ENCODE measurements at regions not wholly inside any gene's neighbourhood (a gene's known extent, or its start where the extent isn't known, plus 50 kb on each side); places are given as distances from the start of the nearest gene placed in this dataset.

DNA sequence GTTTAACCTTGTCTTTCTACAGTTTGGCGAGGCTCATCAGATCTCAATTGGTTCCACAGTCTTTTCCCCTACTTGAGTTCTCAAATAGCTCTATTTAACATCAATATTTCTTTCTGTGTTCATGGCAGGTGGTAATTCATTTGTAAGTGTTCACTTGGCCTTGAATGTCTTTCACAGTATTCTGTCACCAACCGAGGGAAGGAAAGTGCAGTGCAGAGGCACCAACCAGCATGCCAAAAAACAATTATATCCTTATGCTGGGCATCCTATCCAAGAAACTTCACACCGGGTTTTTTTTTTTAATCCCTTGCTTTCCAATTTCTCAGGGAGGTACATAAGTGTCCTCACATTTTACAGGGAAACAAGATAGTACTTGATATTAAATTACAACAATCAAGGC, 55.0 kb upstream of the ZC3H12C start:
- TF ChIP-seq, protein P1, sequence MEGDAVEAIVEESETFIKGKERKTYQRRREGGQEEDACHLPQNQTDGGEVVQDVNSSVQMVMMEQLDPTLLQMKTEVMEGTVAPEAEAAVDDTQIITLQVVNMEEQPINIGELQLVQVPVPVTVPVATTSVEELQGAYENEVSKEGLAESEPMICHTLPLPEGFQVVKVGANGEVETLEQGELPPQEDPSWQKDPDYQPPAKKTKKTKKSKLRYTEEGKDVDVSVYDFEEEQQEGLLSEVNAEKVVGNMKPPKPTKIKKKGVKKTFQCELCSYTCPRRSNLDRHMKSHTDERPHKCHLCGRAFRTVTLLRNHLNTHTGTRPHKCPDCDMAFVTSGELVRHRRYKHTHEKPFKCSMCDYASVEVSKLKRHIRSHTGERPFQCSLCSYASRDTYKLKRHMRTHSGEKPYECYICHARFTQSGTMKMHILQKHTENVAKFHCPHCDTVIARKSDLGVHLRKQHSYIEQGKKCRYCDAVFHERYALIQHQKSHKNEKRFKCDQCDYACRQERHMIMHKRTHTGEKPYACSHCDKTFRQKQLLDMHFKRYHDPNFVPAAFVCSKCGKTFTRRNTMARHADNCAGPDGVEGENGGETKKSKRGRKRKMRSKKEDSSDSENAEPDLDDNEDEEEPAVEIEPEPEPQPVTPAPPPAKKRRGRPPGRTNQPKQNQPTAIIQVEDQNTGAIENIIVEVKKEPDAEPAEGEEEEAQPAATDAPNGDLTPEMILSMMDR (optimal IDR thresholded peaks at IDR 0.05 in 1 of 3, IDR thresholded peaks at IDR 0.05 in 1 of 3, conservative IDR thresholded peaks at IDR 0.05 in 1 of 3; ENCODE audit: extremely low read depth in 1 of 3, insufficient read depth in 2 of 3, low read length in 3 of 3): no peak
- no peak for TF ChIP-seq EZH2 (IDR thresholded peaks at IDR 0.05; ENCODE audit: low read length)
